ENCODE measurements at regions not wholly inside any gene's neighbourhood (a gene's known extent, or its start where the extent isn't known, plus 50 kb on each side); places are given as distances from the start of the nearest gene placed in this dataset.

DNA sequence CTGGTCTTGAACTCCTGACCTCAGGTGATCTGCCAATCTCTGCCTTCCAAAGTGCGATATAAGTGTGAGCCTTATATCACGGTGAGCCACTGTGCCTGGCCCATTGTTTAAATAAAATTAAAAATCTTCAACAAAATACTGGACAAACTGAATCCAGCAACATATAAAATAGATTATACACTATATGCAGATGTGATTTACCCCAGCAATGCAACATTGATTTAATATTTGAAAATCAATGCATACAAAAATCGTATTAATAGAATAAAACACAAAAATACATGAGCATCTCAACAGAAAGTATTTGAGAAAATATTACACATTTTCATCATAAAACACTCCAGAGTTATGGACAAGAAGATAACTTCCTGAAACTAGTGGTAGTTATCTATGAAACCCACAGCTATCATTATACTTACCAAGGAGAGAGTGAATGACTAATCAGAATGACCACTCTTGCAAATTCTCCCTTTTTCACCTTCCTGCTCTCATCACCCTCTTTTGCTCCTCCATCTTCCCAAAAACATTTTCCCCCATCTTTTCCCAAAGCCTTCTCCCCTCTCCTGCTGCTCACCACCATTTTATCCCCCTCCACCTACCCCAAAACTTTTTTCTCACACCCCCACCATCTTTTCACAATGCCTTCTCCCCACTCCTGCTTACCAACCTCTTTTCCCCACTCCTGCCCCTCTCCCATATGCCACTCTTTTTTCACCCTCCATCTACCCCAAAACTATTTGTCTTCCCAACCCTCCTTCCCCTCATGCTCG lies 122.1 kb upstream of the VPREB1 start:
- TF ChIP-seq POLR2A (IDR thresholded peaks at IDR 0.05; ENCODE audit: low read length) (no peak), GATA1 (IDR thresholded peaks at IDR 0.05; ENCODE audit: low read depth, low read length) (no peak)
